Lung (tissue), 11 donors: ENCODE measurements at regions not wholly inside any gene's neighbourhood (a gene's known extent, or its start where the extent isn't known, plus 50 kb on each side); places are given as distances from the start of the nearest gene placed in this dataset.

Experiments used
- ATAC-seq: fragments of 200-7000 bp; cut with Tn5 transposase; one replicate; pipeline ENCODE4 v1.9.1; 2020; ENCODE audit warnings: moderate number of reproducible peaks; ENCODE audit not compliant: insufficient read depth, low FRiP score
- DNase-seq, 3 donors: peaks; one replicate each; pipeline ENCODE4 v3.0.0-alpha.2; 2013 to 2017
- H3K27ac ChIP-seq, 2 donors: one replicate each; pipeline ENCODE4 v1.5.1; 2013; ENCODE audit warnings: mild to moderate bottlenecking in 2 of 2, moderate library complexity in 2 of 2, control low read depth in 1 of 2, inconsistent platforms in 1 of 2, low read depth in 1 of 2, low read length in 1 of 2
- H3K27me3 ChIP-seq, 3 donors: one replicate each; pipeline ENCODE4 v1.5.1; 2013; ENCODE audit warnings: low read length in 2 of 3; ENCODE audit not compliant: control insufficient read depth in 3 of 3, insufficient read depth in 3 of 3
- H3K36me3 ChIP-seq, 4 donors: one replicate each; pipeline ENCODE4 v1.5.1; 2013; ENCODE audit warnings: low read length in 4 of 4, mild to moderate bottlenecking in 1 of 4, moderate library complexity in 1 of 4; ENCODE audit not compliant: control insufficient read depth in 4 of 4, insufficient read depth in 4 of 4
- H3K4me1 ChIP-seq, 5 donors: one replicate each; pipeline ENCODE4 v1.5.1; 2013; ENCODE audit warnings: low read length in 5 of 5, mild to moderate bottlenecking in 2 of 5, moderate library complexity in 1 of 5; ENCODE audit not compliant: control insufficient read depth in 5 of 5, insufficient read depth in 5 of 5
- H3K4me3 ChIP-seq: one replicate; pipeline ENCODE4 v1.5.1; 2013; ENCODE audit warnings: mild to moderate bottlenecking, control low read depth, moderate library complexity
- H3K9ac ChIP-seq, 2 donors: one replicate each; pipeline ENCODE4 v1.5.1; 2013; ENCODE audit warnings: low read length in 2 of 2, control low read depth in 1 of 2; ENCODE audit not compliant: insufficient read depth in 1 of 2
- H3K9me3 ChIP-seq, 4 donors: one replicate each; pipeline ENCODE4 v1.5.1; 2013; ENCODE audit warnings: low read length in 3 of 4, mild to moderate bottlenecking in 1 of 4, moderate library complexity in 1 of 4; ENCODE audit not compliant: control insufficient read depth in 4 of 4, insufficient read depth in 3 of 4
- WGBS, 2 donors: extraction: QIAGEN DNeasy Blood & Tissue Kit; methylation state at CpG; one replicate each; pipeline ENCODE4 v1.1.7; 2013; 5-methylcytosine and 5-hydroxymethylcytosine counted together
- TF ChIP-seq, protein P1 (sequence below): IDR thresholded peaks from 2 replicates; pipeline ENCODE4 v1.5.1; 2012; ENCODE audit warnings: mild to moderate bottlenecking; ENCODE audit errors: control extremely low read depth, extremely low read depth
- donor health status: control.
- donor health status: control.
- donor health status: Bipolar disorder and iron deficiency.
- donor health status: healthy.
- donor health status: DM: yes; HTN: yes; CAD: no.

DNA sequence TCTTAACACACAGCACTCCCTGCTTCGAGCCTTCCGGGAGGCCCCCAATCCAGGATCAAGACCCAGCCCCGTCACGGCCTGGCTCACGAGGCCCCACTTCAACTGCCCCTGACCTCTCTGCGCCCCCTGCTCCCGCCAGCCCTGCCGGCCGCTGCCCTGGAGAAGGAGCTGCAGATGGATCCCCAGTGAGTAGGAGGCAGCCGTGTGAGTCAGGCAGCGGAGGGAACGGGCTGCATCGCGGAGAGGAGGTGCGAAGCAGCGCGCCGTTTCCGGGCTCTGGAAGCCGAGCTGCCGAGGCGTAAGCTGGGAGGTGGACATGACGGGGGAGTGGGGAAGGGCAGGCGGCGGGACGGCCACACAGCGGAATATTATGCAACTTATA lies 133.4 kb downstream of the TPRA1 start:
- Histone ChIP-seq H3K9ac (no peak overlapping the region), H3K27me3 (peaks cover 0 to 57% (median 54%) of the 10 kb centered on the region in 3 donors), H3K4me3 (no peak overlapping the region), H3K36me3 (no peaks in the 10 kb centered on the region), H3K9me3 (no peaks in the 10 kb centered on the region), H3K4me1 (peaks cover 0 to 13% (median 0%) of the 10 kb centered on the region in 5 donors), H3K27ac (peak overlapping the region in 1 of 2 donors; percentile 67)
- peak in 2 of 3 donors; percentile 9 to 29 for DNase-seq
- TF ChIP-seq, protein P1, sequence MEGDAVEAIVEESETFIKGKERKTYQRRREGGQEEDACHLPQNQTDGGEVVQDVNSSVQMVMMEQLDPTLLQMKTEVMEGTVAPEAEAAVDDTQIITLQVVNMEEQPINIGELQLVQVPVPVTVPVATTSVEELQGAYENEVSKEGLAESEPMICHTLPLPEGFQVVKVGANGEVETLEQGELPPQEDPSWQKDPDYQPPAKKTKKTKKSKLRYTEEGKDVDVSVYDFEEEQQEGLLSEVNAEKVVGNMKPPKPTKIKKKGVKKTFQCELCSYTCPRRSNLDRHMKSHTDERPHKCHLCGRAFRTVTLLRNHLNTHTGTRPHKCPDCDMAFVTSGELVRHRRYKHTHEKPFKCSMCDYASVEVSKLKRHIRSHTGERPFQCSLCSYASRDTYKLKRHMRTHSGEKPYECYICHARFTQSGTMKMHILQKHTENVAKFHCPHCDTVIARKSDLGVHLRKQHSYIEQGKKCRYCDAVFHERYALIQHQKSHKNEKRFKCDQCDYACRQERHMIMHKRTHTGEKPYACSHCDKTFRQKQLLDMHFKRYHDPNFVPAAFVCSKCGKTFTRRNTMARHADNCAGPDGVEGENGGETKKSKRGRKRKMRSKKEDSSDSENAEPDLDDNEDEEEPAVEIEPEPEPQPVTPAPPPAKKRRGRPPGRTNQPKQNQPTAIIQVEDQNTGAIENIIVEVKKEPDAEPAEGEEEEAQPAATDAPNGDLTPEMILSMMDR: no peak
- WGBS, 2 donors: 3 to 5% methylated on average over 24 to 27 of the region's 27 CpGs
- ATAC-seq: peak; percentile 29

DNA sequence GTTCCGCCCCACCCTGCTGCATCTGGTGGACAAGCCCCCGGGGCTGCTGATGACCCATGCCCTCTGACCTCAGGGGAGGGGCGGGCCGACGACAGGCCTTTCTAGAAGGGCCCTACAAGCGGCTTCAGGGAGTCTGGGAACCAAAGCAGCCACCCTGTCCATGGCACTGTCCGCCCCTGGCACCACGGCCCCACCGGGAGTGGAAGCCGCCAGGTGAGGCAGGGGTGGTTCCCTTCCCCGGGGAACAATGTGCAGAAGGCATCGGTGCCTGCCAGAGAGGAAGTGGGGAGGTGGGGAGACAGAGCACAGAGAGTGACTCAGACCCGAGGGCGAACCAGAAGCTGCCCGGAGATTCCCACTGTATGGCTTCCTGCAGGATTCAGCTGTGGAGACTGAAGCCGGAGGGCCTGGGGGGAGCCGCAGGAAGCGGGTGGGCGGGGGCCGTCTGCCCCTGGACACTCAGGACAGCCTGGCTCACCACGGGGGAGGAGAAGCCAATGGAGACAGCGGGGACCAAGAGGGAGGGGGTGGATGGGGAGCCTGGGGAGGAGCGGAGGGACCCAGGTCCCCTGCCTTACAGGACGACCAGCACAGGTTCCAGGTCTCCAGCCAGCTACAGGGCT lies 134.0 kb downstream of the TPRA1 start:
- peak overlapping the region in 1 of 2 donors; percentile 67 for H3K27ac ChIP-seq
- H3K27me3 ChIP-seq: peaks cover 0 to 62% (median 57%) of the 10 kb centered on the region in 3 donors
- H3K36me3 ChIP-seq: no peaks in the 10 kb centered on the region
- H3K9me3 ChIP-seq: no peaks in the 10 kb centered on the region
- DNase-seq: no peak
- ATAC-seq: peak; percentile 50
- TF ChIP-seq, protein P1: no peak
- WGBS, 2 donors: 3 to 8% methylated on average over 24 of the region's 24 CpGs
- H3K4me1 ChIP-seq: peaks cover 0 to 13% (median 0%) of the 10 kb centered on the region in 5 donors
- H3K4me3 ChIP-seq: no peak overlapping the region
- no peak overlapping the region for H3K9ac ChIP-seq

DNA sequence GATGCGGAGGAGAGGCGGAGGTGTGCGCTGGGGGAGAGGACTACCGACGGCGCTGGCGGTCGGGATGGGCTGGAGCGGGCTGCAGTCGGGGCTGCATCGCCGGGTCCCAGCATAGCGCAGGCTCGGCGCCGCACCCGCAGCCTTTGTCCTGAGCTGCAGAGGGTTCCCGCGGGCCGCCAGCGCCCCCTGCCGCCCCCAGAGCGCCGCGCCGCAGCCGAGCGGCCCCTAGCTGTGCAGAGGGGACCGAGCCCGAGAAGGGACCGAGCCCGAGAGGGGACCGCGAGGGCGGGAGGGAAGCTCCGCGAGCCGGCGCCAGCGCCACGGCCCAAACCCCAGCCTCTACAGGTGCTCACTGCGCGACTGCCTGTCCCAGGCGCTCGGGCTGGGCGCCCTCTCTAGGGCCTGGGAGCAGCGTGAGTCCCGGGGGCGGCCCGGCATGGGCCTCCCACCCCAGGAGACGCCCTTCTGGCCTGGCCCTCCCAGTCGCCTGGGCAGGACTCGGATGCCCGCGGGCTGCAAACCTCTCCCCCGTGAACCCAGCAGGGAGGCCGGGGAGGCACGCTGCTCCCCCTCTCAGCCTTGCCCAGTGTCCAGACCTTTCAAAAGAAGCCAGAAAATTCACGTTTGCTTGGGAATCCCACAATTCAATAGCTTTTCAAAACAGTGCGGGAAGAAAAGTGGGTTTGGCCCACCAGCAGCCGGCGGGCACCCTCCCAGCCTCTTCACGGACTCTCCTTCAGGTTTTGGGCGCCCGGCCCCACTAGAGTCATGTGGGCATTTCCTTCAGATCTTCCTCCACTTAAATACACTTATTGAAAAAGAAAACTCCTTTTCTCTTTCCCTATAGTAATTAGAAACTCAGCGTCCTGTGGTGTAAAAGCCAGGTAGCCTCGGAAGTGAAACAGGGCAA lies 134.7 kb downstream of the TPRA1 start:
- Histone ChIP-seq H3K27me3 (peaks cover 0 to 63% (median 57%) of the 10 kb centered on the region in 3 donors), H3K9ac (no peak overlapping the region), H3K4me1 (peaks cover 0 to 13% (median 0%) of the 10 kb centered on the region in 5 donors), H3K9me3 (no peaks in the 10 kb centered on the region), H3K27ac (peak overlapping the region in 1 of 2 donors; percentile 55), H3K36me3 (no peaks in the 10 kb centered on the region), H3K4me3 (no peak overlapping the region)
- peak; percentile 70 to 84 (median 78) for DNase-seq
- 3 to 4% methylated on average over 51 to 67 of the region's 67 CpGs for WGBS, 2 donors
- peak; percentile 89 for ATAC-seq
- TF ChIP-seq, protein P1: peak; percentile 94
